ENCODE measurements at regions not wholly inside any gene's neighbourhood (a gene's known extent, or its start where the extent isn't known, plus 50 kb on each side); places are given as distances from the start of the nearest gene placed in this dataset.

GRCh38 chr11:97865424-97866012 lies 1155.2 kb upstream of the CNTN5 start:
- H3K9ac ChIP-seq (ENCODE audit: low read depth, low read length): no peak overlapping the region
- no peak overlapping the region for H4K8ac ChIP-seq (ENCODE audit: low read depth in 2 of 2, low read length in 2 of 2)
- H2BK5ac ChIP-seq (ENCODE audit: low read depth, low read length, poor library complexity, severe bottlenecking): no peak overlapping the region
- H3K4me2 ChIP-seq (ENCODE audit: low read depth, low read length): no peak overlapping the region
- H4K5ac ChIP-seq (ENCODE audit: low read depth, low read length): no peak overlapping the region
- no peaks in the 10 kb centered on the region for H3K9me1 ChIP-seq (ENCODE audit: insufficient read depth, low read length)
- no peaks in the 10 kb centered on the region for H3K79me1 ChIP-seq (ENCODE audit: low read depth in 1 of 2, low read length in 2 of 2)
- peaks cover 2% of the 10 kb centered on the region; the same call in 1 of the 2 replicates for H3K9me3 ChIP-seq (ENCODE audit: control insufficient read depth, insufficient read depth, low read length)
- no peak overlapping the region for H3K27ac ChIP-seq (ENCODE audit: insufficient read depth, low read length)
- no peak overlapping the region for H2BK20ac ChIP-seq (ENCODE audit: low read depth, low read length)
- DNase-seq (no peak), ATAC-seq (ENCODE audit: low read depth) (no peak)
- no peak overlapping the region for H3K4me3 ChIP-seq (ENCODE audit: insufficient read depth, low read depth, low read length)
- H2AFZ ChIP-seq (replicated peaks; ENCODE audit: low read length, poor library complexity): no peak overlapping the region
- no peak overlapping the region for H2BK120ac ChIP-seq (ENCODE audit: low read depth, low read length)
- no peak overlapping the region for H3K4ac ChIP-seq (ENCODE audit: low read depth, low read length)
- ChIA-PET POLR2A (ENCODE audit: unreplicated experiment) (no interaction called here), CTCF (no interaction called here)
- no peaks in the 10 kb centered on the region for H3K36me3 ChIP-seq (ENCODE audit: control insufficient read depth, insufficient read depth, low read length)
- dilution Hi-C loops (cut with HindIII; ENCODE audit: low sequenced_read_pairs, unreplicated experiment): no loop called here
- no peak overlapping the region for H3K56ac ChIP-seq (ENCODE audit: extremely low read depth, insufficient read depth, low read length)
- in situ Hi-C loops (cut with MboI; ENCODE audit: low sequenced_read_pairs): no loop called here
- WGBS, 2 experiments (ENCODE audit: extremely low coverage in 2 of 2, insufficient read length in 1 of 2): no CpG with 5 or more reads among the region's 3 CpGs
- H2AK9ac ChIP-seq (replicated peaks; ENCODE audit: low read depth, low read length, poor library complexity): no peak overlapping the region
- no peak overlapping the region for H2AK5ac ChIP-seq (ENCODE audit: low read depth, low read length)
- no peak overlapping the region for H3K14ac ChIP-seq (replicated peaks; ENCODE audit: low read depth, low read length)
- no peaks in the 10 kb centered on the region for H3K4me1 ChIP-seq (ENCODE audit: control insufficient read depth, insufficient read depth, low read length)
- TF ChIP-seq MAFK (IDR thresholded peaks at IDR 0.05; ENCODE audit: low read depth, low read length) (no peak), CEBPB (IDR thresholded peaks at IDR 0.05; ENCODE audit: low read depth, low read length) (no peak), FOS (IDR thresholded peaks at IDR 0.05; ENCODE audit: low read depth, low read length) (no peak), NFE2L2 (IDR thresholded peaks at IDR 0.05; ENCODE audit: low read depth, low read length) (no peak), MAZ (IDR thresholded peaks at IDR 0.05; ENCODE audit: borderline replicate concordance, low read depth, low read length) (no peak), RCOR1 (IDR thresholded peaks at IDR 0.05; ENCODE audit: insufficient replicate concordance, low read length) (no peak), CTCF (conservative IDR thresholded peaks at IDR 0.05; ENCODE audit: low read depth, low read length) (no peak), RAD21 (IDR thresholded peaks at IDR 0.05; ENCODE audit: low read length) (no peak), BHLHE40 (IDR thresholded peaks at IDR 0.05; ENCODE audit: low read depth, low read length) (no peak), POLR2A (IDR thresholded peaks at IDR 0.05; ENCODE audit: low read depth, low read length) (no peak), USF2 (IDR thresholded peaks at IDR 0.05; ENCODE audit: low read depth, low read length) (no peak), ELK1 (IDR thresholded peaks at IDR 0.05; ENCODE audit: borderline replicate concordance, low read depth, low read length) (no peak), SMC3 (IDR thresholded peaks at IDR 0.05; ENCODE audit: low read depth, low read length) (no peak)
- no peak overlapping the region for H3K23ac ChIP-seq (ENCODE audit: low read depth, low read length)
- H4K20me1 ChIP-seq (ENCODE audit: insufficient read depth, low read length): no peaks in the 10 kb centered on the region
- no peaks in the 10 kb centered on the region for H3K27me3 ChIP-seq (ENCODE audit: control insufficient read depth, insufficient read depth, low read length)
- no peak overlapping the region for H3K18ac ChIP-seq (ENCODE audit: low read depth, low read length)
- H4K91ac ChIP-seq (ENCODE audit: insufficient read depth, low read depth, low read length): no peak overlapping the region
- BruUV-seq (replicated peaks): no TSS peak
- intact Hi-C loops (cut with micrococcal nuclease): no loop called here
- H2BK15ac ChIP-seq (ENCODE audit: low read depth, low read length): no peak overlapping the region

Measured in IMR-90 (cell line).